HG03457 (cell line): ENCODE measurements at regions not wholly inside any gene's neighbourhood (a gene's known extent, or its start where the extent isn't known, plus 50 kb on each side); places are given as distances from the start of the nearest gene placed in this dataset.
A peak's percentile ranks its signal among the peaks of the same experiment; 100 is the strongest.

Experiments
- ATAC-seq: cut with Tn5 transposase; IDR thresholded peaks from one replicate; pipeline ENCODE4 v1.9.1; 2021; ENCODE audit warnings: moderate number of reproducible peaks; ENCODE audit not compliant: unreplicated experiment

DNA sequence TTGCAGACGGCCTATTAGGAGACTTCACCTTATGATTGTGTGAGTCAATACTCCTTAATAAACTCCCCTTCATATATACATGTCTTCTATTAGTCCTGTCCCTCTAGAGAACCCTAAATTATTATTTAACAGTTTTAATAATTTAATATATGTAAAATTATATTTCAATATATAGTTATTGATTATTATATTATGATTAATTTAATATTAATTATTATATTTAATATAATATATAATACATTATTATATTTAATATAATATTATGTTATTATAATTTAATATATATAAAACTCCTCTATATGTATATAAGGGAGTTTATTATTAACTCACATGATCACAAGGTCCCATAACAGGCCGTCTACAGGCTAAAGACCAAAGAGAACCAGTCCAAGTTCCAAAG, 533.2 kb downstream of the ARAP2 start:
- ATAC-seq, result no peak

DNA sequence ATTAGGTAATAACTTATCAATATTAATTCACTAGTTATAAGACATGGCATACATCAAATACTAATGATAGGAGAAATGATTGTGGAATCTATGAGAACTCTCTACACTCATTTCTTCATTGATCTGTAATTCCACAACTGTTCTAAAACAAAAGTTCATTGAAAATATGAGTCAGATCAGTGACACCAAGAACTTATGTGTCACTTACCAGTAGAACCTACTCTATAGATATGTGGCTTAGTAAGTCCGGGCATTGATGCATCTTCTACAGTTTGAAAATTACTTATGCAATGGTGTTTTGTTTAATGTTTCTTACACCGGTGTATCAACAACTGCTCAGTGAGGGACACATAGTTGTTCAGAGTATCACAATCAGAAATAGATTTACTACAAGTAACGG, 520.3 kb downstream of the ARAP2 start:
- no peak for ATAC-seq

DNA sequence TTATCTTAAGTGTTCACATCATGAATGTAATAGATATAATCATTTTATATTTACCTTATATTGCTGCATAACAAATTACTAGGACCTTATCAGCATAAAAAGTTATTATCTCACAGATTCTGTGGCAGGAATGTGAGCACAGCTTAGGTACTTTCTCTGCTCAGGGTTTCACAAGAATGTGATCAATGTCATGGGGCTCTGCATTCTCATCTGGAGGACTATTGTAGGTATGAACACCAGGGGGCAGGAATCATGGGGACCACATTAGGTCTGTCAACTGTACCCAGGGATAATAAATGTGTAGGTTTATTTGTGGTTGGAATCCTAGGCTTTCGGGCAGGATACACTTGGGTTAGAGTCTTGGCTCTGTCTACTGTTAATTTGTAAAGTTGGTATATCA, 519.2 kb downstream of the ARAP2 start:
- no peak for ATAC-seq

DNA sequence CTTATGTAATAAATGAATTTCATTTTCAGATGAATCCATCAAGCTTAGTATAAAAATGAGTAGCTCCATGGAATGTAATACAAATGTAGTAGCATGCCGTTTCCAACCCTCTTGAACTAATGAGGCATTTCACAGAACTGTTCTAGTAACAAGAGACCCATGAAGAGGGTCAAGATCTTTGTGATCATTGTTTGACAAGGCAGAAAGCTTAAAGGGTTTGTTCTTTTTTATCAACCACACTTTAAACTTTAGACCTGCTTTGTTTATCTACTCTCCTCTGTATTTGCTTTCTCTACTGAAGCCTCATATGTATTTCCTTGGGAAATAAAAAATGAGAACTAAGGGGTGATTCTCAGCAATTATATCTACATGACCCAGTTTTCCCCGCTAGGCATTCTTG, 513.9 kb downstream of the ARAP2 start:
- ATAC-seq, result no peak

DNA sequence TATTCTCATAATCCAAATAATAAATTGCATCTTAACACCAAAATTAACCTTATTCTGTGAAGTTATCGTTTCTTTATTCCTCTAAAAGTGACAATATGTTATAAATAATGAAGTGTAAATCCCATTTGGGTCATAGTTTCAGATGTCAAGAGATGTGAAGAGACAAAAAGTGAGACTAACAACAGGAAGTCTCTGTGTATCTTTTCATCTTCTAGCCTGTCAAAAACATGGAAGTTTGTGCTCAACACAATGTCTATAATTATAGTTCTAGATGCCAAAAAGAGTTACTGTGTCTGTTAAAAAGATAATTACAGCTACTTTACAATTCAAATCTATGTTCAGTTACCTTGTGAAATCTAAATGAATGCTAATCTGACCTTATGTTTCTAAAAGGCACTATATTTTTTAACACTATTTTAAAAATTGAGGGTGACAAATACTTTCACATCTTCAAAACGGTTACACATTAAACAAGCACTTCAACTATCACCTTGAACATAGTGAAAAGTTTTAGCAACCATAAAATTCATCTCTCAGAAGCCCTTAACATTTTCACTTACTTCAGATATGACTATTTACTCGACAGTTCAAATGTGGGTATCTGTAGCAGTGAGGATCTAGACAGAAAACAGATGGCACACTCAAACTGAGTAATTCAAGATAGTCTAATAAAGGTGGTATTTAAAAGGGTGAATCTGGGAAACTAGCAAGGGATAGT, 509.8 kb downstream of the ARAP2 start:
- ATAC-seq, result peak; percentile 64

DNA sequence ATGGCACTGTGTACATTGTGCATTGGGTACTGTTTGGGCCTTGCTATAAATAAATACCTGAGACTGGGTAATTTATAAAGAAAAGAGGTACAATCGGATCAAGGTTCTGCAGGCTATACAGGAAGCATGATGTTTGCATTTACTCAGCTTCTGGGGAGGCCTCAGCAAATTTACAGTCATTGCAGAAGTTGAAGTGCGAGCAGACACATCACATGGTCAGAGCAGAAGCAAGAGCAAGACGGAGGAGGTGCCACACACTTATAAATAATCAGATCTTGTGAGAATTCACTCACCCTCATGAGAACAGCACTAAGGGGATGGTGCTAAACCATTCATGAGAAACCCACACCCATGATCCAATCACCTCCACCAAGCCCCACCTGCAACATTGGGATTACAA, 505.0 kb downstream of the ARAP2 start:
- no peak for ATAC-seq

DNA sequence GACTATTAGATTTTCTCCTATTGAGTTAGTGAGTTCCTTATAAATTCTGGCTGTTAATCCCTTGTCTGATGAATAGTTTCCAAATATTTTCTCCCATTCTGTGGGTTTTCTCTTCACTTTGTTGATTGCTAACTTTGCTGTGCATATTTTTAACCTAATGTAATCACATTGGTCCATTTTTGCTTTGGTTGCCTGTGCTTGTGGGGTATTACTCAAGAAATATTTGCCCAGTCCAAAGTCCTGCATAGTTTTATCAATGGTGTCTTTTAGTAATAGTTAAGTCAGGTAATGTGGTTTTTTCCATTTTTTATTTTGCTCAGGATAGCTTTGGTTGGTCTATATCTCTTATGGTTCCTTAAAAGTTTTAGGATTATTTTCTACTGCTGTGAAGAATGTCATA, 490.3 kb downstream of the ARAP2 start:
- no peak for ATAC-seq

DNA sequence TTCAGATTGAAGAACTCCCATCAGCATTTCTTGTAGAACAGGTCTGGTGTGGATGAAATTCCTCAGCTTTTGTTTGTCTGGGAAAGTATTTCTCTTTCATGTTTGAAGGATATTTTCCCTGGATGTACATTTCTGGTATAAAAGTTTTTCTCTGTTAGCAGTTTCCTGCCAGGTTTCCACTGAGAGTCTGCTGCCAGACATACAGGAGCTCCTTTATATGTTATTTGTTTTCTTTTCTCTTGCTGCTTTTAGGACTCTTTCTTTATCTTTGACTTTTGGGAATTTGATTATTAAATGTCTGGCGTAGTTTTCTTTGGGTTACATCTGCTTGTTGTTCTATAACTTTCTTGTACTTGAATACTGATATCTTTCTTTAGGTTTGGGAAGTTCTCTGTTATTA, 486.5 kb downstream of the ARAP2 start:
- ATAC-seq, result no peak

DNA sequence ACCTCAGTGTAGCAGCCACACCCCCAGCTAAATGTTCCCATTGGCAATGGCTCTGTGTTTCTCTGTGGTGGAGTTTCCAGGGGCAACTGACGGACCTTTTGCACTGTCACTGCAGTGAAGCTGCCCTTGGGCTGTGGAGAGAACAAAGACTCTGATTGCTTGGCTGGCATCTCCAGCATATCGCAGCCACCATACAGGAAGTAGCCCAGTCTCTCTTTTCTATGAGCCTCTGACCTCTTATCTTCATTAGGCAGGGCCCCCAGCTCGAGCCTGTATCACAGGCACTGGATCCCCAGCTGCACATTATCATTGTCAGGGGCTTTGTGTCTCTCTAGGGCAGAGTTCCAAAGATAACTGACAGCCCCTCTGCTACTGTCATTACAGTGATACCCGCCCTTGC, 483.5 kb downstream of the ARAP2 start:
- ATAC-seq, result no peak

DNA sequence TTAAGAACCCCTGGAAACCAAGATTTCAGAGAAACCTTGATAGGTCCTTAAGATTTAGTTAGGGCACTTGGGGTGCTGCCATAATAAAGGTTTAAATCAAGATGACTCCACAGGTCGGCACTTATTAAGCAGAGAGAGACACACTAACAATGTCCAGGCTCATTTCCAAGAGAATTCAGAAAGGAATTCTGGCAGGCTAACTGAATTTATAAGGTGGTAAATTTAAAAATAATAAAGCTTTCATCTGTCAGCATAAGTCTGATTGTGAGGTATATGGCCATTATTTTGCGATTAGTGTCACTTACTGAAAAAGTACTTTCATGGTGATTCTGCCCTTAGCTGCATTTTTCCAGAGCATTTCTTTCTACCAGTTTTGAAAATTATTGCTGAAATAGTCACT, 472.7 kb downstream of the ARAP2 start:
- no peak for ATAC-seq

DNA sequence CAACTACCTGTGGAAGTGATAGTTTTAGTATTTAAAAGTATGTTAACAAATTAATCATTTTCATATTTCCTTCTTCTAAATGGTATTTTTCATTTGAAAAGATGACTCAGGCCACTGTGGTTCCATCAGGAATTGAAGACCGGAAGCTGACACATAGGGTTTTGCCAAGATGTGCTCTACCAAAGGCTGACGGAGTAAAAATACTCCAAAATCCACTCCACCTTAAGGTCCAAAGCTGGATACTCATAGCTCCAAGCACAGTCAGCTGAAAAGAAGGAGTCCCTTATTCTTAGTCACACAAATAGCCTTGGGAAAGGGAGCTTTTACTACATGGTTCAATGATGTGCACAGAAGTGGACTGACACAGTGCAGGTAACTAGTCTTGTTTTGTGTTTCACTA, 472.0 kb downstream of the ARAP2 start:
- no peak for ATAC-seq

DNA sequence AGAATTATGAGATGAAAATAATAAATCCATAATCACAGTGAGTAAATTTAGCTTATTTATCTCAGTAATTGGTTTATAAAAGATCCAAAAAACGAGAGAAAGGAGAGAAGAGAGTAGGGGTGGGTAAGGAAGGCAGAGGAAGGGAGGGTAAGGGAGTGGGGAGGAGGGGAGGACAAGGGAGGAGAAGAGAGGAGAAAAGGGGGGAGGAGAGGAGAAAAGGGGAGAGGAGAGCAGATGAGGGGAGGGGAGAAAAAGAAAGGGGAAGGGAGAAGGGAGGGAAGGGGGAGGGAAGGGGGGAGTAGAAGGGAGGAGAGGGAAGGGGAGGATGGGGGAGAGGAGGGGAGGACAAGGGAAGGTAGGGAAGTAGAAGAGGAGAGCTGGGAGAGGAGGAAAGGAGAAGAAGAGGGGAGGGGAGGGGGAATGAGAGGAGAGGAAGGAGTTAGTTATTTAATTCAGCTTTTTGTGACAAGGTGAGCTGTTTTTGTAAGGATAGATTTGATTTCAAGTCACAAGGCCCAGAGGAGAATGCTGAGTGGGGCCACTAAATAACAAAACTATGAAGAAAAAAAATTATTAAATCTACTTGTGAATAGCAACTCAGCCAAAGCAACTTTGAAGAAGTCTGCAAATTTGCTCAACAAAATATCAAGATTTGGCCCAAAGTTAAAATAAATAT, 454.3 kb downstream of the ARAP2 start:
- ATAC-seq, result no peak

DNA sequence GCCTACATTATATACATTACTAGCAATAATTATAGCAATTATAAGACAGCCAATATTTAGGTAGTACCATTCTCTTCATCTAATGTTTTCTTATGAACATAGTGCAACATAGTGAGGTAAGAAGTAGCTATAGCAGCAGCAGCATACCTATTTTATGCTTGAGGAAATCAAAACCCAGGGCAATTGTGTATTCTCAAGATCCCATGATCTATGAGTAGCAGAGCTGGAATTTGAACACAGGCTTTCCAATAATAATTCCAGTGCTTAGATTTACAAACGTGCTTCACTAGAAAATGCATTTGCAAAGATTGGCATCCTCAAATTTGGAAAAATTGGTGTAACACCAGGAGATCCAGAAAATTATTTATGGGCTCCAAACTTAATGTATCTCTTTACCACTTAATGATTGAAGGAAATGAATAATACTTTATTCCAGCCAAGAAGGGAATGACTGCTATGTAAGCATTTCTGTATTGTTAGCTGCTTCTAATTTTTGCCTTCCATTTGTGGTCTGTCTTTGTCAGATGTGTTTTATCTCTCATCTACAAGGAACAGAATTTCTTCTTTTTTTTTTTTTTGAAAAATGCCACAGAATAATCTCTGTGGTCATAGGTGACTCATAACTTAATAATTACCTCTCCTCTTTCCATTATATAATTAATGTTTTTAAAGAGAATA, 451.1 kb downstream of the ARAP2 start:
- ATAC-seq, result no peak

DNA sequence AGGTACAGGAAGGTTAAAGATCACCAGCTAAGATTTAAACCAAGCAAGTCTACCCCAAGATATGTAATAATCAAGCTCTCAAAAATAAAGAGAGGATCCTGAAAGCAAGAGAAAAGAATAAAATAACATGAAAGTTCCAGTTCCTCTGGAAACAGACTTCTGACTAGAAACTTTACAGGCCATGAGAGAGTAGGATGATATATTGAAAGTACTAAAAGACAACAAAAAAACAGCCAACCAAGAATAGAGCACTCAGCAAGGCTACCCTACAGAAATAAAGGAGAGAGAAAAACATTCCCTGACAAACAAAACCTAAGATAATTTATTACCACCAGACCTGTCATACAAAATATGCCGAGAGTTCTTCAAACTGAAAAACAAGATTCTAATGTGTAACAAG, 450.5 kb downstream of the ARAP2 start:
- no peak for ATAC-seq

DNA sequence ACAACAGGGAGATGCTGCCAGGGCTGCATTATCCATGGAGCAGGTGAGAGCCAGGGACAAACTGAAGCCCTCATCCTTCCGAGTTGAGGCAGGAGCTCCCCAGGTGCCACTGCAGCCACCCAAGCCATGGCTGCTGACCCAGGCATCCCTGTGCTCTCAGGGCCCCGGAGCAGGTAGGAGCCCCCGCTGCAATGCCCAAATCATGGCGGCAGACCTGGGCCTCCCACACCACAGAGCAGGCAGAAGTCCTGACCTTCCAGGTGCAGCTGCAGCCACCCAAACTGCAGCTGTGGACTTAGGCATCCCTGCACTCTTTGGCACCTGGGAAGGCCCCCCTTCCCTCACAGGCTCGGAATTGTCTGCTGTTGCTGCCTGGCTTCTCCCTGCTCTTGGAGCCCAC, 443.6 kb downstream of the ARAP2 start:
- no peak for ATAC-seq

DNA sequence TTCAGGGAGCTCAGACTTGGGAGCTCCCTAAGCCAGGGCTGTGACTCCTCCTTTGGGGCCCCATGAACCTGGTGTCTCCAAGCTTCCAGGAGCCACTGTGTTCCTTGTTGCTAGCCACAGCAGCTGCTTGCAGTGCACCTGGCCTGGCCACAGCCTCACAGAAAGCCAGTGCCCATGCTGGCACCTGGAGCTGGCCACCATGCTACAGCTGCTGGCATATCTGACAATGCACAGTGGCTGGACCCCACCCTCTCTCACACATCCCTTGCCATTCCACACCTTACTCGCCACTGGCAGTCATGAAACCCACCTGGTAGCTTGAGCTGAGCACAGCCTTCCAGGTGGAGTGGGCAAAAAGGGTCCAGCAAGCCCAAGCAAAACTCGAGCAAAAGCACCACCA, 441.7 kb downstream of the ARAP2 start:
- no peak for ATAC-seq

DNA sequence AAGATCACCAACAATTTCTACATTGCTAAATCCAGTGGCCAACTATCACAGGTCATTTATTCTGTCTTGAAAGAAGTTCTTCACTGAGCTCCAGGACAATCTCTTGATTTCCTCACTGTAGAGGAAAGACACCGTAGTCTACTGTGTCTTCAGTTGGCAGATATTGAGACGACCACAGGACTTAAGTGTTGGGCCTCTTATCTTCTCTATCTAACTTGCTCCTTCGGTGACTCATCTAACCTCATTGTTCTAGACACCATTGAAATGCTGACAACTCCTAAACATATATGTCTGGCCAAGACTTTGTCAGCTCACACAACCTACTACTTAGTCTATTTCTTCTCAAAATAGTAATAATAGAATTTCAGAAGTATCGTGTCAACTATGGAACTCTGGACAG, 425.8 kb downstream of the ARAP2 start:
- no peak for ATAC-seq

DNA sequence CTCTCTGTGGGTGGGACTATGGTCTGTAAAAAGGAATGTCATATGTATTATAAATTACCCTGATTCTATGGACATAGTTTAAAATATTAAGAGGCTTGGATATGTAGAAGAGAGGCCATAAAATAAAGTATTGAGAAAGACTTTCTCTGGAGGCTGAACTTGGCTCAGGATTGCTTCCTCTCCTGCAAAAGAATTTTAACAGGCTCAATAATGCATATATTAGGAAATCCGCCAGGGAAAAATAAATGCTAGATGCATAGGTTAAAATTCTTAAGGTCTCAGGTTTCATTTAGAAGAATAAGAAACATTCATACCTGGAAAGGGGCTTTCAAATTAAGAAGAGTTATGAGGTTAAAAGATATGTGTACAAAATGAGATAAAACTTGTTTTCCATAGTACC, 424.3 kb downstream of the ARAP2 start:
- no peak for ATAC-seq

DNA sequence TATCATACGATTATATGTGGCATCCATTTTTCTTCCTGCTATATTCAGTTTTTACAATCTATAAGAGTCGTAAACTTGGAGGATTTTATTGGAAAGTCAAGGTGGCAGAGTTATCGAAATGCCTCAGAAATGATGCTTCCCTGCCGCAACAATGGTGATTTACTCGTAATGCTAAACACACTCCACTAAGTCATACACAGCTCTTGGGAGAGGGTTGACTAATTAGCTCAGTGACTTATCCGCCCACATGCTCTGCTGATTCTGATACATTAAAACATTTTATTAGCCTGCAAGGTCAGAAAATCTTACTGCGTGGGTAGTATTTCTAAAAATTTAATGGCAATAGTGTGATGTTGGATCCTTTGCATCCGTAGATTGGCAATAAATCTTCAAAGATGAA, 420.1 kb downstream of the ARAP2 start:
- no peak for ATAC-seq

DNA sequence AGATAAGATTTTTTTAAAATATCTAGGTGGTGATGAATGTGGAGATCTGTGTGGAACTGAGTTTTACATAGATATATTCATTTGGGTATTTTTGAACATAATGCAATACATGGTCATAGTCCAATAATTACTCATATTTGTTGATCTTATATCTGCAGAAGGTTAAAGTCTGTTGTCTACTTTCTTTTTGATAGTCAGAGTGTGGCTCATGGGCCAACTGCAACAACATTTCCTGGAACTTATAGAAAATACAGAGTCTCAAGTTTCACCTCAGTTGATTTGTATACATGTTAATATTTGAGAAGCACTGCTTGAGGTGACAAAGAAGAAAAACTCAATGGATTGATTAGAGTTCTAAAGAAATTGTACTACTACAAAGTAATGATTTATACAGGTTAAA, 408.4 kb downstream of the ARAP2 start:
- no peak for ATAC-seq

DNA sequence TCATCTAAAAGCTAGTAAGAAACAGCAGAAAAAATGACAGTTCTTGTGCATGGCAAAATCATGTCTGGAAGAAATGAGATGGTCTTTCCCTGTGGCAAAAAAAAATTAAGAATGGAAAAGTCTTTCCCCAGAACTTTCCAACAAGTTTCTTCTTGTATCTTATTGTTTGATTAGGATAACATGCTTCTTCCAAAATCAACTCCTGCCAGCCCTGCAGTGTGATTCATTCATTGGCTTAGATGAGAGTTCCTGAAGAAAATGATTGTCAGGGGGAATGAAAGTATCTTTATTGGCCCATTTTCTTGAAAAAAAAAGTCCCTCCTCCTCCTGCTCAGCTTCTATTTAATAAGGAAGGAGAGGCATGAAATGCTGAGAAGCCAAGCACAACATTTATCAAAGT, 407.7 kb downstream of the ARAP2 start:
- no peak for ATAC-seq

DNA sequence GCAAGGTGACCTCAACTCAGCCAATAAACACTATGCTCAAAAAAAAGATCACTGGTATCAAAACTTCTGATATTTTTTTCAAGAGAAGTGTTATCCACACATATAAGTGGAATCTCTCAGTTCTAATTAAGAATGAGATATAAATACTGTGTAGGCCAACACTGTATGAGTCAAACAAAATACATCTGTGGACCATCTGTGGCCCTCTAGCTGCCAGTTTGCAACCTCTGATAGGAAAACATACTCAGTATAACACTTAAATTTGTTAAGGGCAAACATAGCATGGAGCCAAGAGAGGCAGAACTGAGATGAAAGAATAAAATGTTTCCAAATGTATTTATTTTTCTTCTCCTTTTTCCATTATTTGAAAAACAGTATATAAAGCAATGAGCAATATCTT, 377.3 kb downstream of the ARAP2 start:
- no peak for ATAC-seq
